Spleen (tissue), 11 donors: ENCODE measurements at regions not wholly inside any gene's neighbourhood (a gene's known extent, or its start where the extent isn't known, plus 50 kb on each side); places are given as distances from the start of the nearest gene placed in this dataset.
"Not testable (repeated sequence)": the region's sequence is repeated elsewhere in the genome, so short reads cannot be mapped to it uniquely, and the experiment has no call there.

Experiments used
- DNase-seq: peaks from one replicate; pipeline ENCODE4 v3.0.0-alpha.2; 2020
- H3K27ac ChIP-seq, 8 donors: fragments of 200-600 bp; sonication (generic) in 7 of 8; 1 replicate in 4 of 8; 2 replicates in 4 of 8; pipeline versions ENCODE4 v1.5.0 to v1.8.0; 2016 to 2021; ENCODE audit warnings: inconsistent platforms in 4 of 8, mild to moderate bottlenecking in 4 of 8, moderate library complexity in 1 of 8
- H3K27me3 ChIP-seq, 7 donors: fragments of 200-600 bp; sonication (generic) in 6 of 7; replicated peaks in 1 of 7; 1 replicate in 4 of 7; 2 replicates in 3 of 7; pipeline versions ENCODE4 v1.5.0 to v1.8.0; 2016 to 2021; ENCODE audit warnings: inconsistent platforms in 3 of 7, mild to moderate bottlenecking in 1 of 7
- H3K36me3 ChIP-seq, 6 donors: fragments of 200-600 bp; sonication (generic) in 5 of 6; 1 replicate in 4 of 6; 2 replicates in 2 of 6; pipeline versions ENCODE4 v1.5.0 to v1.8.0; 2016 to 2021; ENCODE audit warnings: inconsistent platforms in 2 of 6
- H3K4me1 ChIP-seq, 6 donors: fragments of 200-600 bp; sonication (generic) in 5 of 6; 1 replicate in 3 of 6; 2 replicates in 3 of 6; pipeline versions ENCODE4 v1.5.0 to v1.8.0; 2016 to 2021; ENCODE audit warnings: inconsistent platforms in 3 of 6
- H3K4me3 ChIP-seq, 8 donors: fragments of 200-600 bp; sonication (generic) in 7 of 8; 1 replicate in 4 of 8; 2 replicates in 4 of 8; pipeline versions ENCODE4 v1.5.0 to v1.8.0; 2016 to 2021; ENCODE audit warnings: inconsistent platforms in 4 of 8, mild to moderate bottlenecking in 4 of 8, moderate library complexity in 2 of 8
- H3K9me3 ChIP-seq, 8 donors: fragments of 200-600 bp; sonication (generic) in 7 of 8; 1 replicate in 4 of 8; 2 replicates in 4 of 8; pipeline versions ENCODE4 v1.5.0 to v1.8.0; 2016 to 2021; ENCODE audit warnings: inconsistent platforms in 4 of 8
- POLR2A ChIP-seq, 3 donors: fragments of 450-650 bp; IDR thresholded peaks; one replicate each; pipeline ENCODE4 v1.5.1; 2017; ENCODE audit warnings: antibody characterized with exemption in 3 of 3, mild to moderate bottlenecking in 1 of 3
- POLR2AphosphoS5 ChIP-seq, 3 donors: sonication (generic); formaldehyde crosslinking; IDR thresholded peaks; one replicate each; pipeline ENCODE4 v1.5.1; 2017; ENCODE audit warnings: antibody characterized with exemption in 3 of 3
- WGBS, 5 donors: extraction: QIAGEN DNeasy Blood & Tissue Kit in 3 of 5; methylation state at CpG; one replicate each; pipeline versions ENCODE4 v1.1.5 to v1.1.7; 2013 to 2018; 5-methylcytosine and 5-hydroxymethylcytosine counted together
- intact Hi-C: fragments of 100-400 bp; cut with DNase I; formaldehyde crosslinking; loops from one replicate; pipeline ENCODE4 v1.15.0; 2023; ENCODE audit warnings: low total_unique reads
- TF ChIP-seq, protein P1 (sequence below), 11 experiments: fragments of 200-600 bp in 7 of 11; fragments of 450-650 bp in 4 of 11; sonication (generic) in 4 of 11; IDR thresholded peaks in 8 of 11; conservative IDR thresholded peaks in 3 of 11; 1 replicate in 7 of 11; 2 replicates in 4 of 11; pipeline versions ENCODE4 v1.4.0 to v1.8.0; 2016 to 2021; ENCODE audit warnings: antibody characterized with exemption in 11 of 11, inconsistent platforms in 4 of 11, mild to moderate bottlenecking in 1 of 11
- donor health status: healthy with polysubstance abuse.
- donor health status: DM: no; HTN: no; CAD: no; lungs with moderate emphysema.
- donor health status: DM: no; HTN: no; CAD: no.
- donor health status: Bipolar disorder and iron deficiency.
- donor health status: healthy.
- donor health status: DM: no; HTN: no; CAD: no.
- donor health status: DM: yes; HTN: yes; CAD: no.

GRCh38 chr15:30794388-30794787, 109.3 kb upstream of the FAN1 start:
- 82 to 87% (median 86%) methylated on average over 6 of the region's 6 CpGs for WGBS, 5 donors
- no peak for TF ChIP-seq POLR2AphosphoS5 (IDR thresholded peaks at IDR 0.05)
- no peak for TF ChIP-seq POLR2A (IDR thresholded peaks at IDR 0.05)
- no peak overlapping the region for H3K4me3 ChIP-seq
- no peaks in the 10 kb centered on the region for H3K4me1 ChIP-seq
- H3K9me3 ChIP-seq: no peaks in the 10 kb centered on the region
- no peaks in the 10 kb centered on the region for H3K36me3 ChIP-seq
- intact Hi-C loops: no loop called here
- H3K27me3 ChIP-seq: peaks cover 0 to 14% (median 0%) of the 10 kb centered on the region in 7 donors
- no peak overlapping the region for H3K27ac ChIP-seq
- DNase-seq: no peak

- H3K4me1 ChIP-seq, H3K27me3 ChIP-seq, H3K36me3 ChIP-seq, H3K27ac ChIP-seq, DNase-seq, H3K4me3 ChIP-seq, H3K9me3 ChIP-seq, intact Hi-C loops: not testable (repeated sequence)
- WGBS, 5 donors: 71 to 90% (median 79%) methylated on average over 1 to 5 of the region's 5 CpGs
These were observed 104.2 kb upstream of the FAN1 start for GRCh38 chr15:30799565-30799964.

- H3K4me1 ChIP-seq, H3K27ac ChIP-seq, H3K4me3 ChIP-seq, H3K9me3 ChIP-seq, H3K27me3 ChIP-seq, intact Hi-C loops, H3K36me3 ChIP-seq, DNase-seq: not testable (repeated sequence)
- 46 to 70% (median 55%) methylated on average over 7 to 16 of the region's 16 CpGs for WGBS, 5 donors
- TF ChIP-seq, protein P1, sequence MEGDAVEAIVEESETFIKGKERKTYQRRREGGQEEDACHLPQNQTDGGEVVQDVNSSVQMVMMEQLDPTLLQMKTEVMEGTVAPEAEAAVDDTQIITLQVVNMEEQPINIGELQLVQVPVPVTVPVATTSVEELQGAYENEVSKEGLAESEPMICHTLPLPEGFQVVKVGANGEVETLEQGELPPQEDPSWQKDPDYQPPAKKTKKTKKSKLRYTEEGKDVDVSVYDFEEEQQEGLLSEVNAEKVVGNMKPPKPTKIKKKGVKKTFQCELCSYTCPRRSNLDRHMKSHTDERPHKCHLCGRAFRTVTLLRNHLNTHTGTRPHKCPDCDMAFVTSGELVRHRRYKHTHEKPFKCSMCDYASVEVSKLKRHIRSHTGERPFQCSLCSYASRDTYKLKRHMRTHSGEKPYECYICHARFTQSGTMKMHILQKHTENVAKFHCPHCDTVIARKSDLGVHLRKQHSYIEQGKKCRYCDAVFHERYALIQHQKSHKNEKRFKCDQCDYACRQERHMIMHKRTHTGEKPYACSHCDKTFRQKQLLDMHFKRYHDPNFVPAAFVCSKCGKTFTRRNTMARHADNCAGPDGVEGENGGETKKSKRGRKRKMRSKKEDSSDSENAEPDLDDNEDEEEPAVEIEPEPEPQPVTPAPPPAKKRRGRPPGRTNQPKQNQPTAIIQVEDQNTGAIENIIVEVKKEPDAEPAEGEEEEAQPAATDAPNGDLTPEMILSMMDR (IDR thresholded peaks at IDR 0.05 in 8 of 11, conservative IDR thresholded peaks at IDR 0.05 in 3 of 11): peak in 2 of 11 experiments; percentile 12 to 40
These were observed 102.4 kb upstream of the FAN1 start for GRCh38 chr15:30801140-30801895.

DNA sequence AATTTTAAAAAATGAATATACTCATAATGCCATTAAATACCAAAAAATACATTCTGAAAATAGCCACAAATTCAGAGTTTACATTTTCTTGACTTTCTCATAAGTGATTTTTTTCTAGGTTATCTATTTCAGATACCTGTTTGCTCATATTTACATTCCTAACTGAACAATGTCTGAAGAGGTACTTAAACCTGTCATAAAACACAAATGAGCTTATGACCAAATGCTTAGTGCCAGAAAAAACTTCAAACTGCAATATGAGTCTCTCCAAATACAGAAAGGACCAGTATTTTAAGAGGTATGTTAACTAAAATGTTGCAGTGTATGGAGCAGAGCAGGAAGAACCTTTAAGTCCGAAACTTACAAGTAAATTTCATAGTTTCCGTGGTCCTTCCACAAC, 101.7 kb upstream of the FAN1 start:
- intact Hi-C loops, H3K9me3 ChIP-seq, H3K27me3 ChIP-seq, DNase-seq, H3K4me3 ChIP-seq, H3K4me1 ChIP-seq, H3K27ac ChIP-seq, H3K36me3 ChIP-seq: not testable (repeated sequence)
- WGBS, 5 donors: 89 to 98% (median 94%) methylated on average over 2 of the region's 2 CpGs

- H3K4me3 ChIP-seq, intact Hi-C loops, H3K4me1 ChIP-seq, H3K27ac ChIP-seq, H3K9me3 ChIP-seq, H3K27me3 ChIP-seq, H3K36me3 ChIP-seq, DNase-seq: not testable (repeated sequence)
- WGBS, 5 donors: 90 to 97% (median 93%) methylated on average over 13 to 15 of the region's 15 CpGs
These were observed 100.0 kb upstream of the FAN1 start for GRCh38 chr15:30803703-30804102.

- intact Hi-C loops: no loop called here
- Histone ChIP-seq H3K4me1 (no peaks in the 10 kb centered on the region), H3K4me3 (no peak overlapping the region), H3K27me3 (no peaks in the 10 kb centered on the region), H3K27ac (no peak overlapping the region), H3K9me3 (no peaks in the 10 kb centered on the region), H3K36me3 (no peaks in the 10 kb centered on the region)
- DNase-seq: no peak
- WGBS, 5 donors: 81 to 92% (median 87%) methylated on average over 19 of the region's 19 CpGs
- TF ChIP-seq POLR2AphosphoS5 (IDR thresholded peaks at IDR 0.05) (no peak), POLR2A (IDR thresholded peaks at IDR 0.05) (no peak)
- TF ChIP-seq, protein P1 (IDR thresholded peaks at IDR 0.05 in 8 of 11, conservative IDR thresholded peaks at IDR 0.05 in 3 of 11): no peak
These were observed 87.3 kb upstream of the FAN1 start for GRCh38 chr15:30816430-30816829.
